ENCODE measurements at regions not wholly inside any gene's neighbourhood (a gene's known extent, or its start where the extent isn't known, plus 50 kb on each side); places are given as distances from the start of the nearest gene placed in this dataset.

DNA sequence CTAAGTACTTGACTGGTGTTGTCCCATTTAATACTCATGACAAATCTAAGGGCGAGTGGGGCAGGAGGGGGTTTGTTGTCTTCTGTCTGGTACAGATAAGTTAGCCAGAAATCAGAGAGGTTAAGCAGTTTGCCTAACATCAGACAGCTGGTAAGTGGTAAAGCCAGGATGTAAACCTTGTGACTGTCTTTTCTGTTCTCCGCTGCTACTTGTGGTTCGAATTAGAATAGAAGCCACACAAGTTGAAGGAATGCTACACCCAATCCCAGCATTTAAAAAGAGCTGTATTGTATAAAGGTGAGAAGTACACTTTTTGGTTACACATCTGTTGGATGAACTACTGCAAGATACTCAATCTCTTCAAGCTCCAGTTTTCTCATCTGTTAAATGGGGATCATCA lies 474.7 kb upstream of the SUCLG2 start (continued):
- TF ChIP-seq ATF2 (IDR thresholded peaks at IDR 0.05; ENCODE audit: low read length) (no peak), GTF2F1 (IDR thresholded peaks at IDR 0.05; ENCODE audit: borderline replicate concordance, low read depth, low read length) (no peak), SAP30 (IDR thresholded peaks at IDR 0.05; ENCODE audit: insufficient read depth, insufficient replicate concordance, low read length) (no peak), POLR2AphosphoS5 (IDR thresholded peaks at IDR 0.05; ENCODE audit: low read depth, low read length) (no peak), EZH2 (IDR thresholded peaks at IDR 0.05; ENCODE audit: low read depth, low read length, severe bottlenecking) (no peak), JUN (IDR thresholded peaks at IDR 0.05; ENCODE audit: low read depth, low read length) (no peak)
- TF ChIP-seq, protein P1, sequence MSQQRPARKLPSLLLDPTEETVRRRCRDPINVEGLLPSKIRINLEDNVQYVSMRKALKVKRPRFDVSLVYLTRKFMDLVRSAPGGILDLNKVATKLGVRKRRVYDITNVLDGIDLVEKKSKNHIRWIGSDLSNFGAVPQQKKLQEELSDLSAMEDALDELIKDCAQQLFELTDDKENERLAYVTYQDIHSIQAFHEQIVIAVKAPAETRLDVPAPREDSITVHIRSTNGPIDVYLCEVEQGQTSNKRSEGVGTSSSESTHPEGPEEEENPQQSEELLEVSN (IDR thresholded peaks at IDR 0.05), result no peak
